ENCODE measurements at regions not wholly inside any gene's neighbourhood (a gene's known extent, or its start where the extent isn't known, plus 50 kb on each side); places are given as distances from the start of the nearest gene placed in this dataset.

DNA sequence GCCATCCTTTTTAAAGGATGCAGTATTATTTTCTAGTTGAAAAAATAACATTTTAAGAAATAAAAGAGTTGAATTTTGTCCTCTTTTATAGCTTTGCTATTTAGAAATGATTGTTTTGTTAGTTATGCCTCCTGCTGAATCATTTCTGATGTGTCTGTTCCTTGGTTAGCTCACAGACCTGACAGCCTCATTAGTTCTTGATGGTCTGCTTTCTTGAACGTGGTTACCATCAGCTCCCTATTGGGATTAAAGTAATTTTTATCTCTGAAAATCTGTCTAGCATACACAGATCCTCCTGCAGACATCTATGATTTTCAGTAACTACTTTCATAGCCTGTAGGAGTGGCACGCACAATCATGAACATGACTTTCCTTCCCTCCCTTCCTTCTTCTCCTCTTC is 447.6 kb upstream of the B3GALT2 start:
- H3K4me3 ChIP-seq (ENCODE audit: low read depth, low read length): no peak overlapping the region
- H3K4me1 ChIP-seq: no peaks in the 10 kb centered on the region
- Mint-ChIP-seq H3K4me3 (ENCODE audit: unreplicated experiment) (no peak overlapping the region), H3K27me3 (ENCODE audit: insufficient read depth, unreplicated experiment) (no peaks in the 10 kb centered on the region), H3K9me3 (ENCODE audit: unreplicated experiment) (no peaks in the 10 kb centered on the region), H3K27ac (ENCODE audit: unreplicated experiment) (no peak overlapping the region), H3K4me1 (ENCODE audit: low read depth, unreplicated experiment) (no peaks in the 10 kb centered on the region), H3K36me3 (ENCODE audit: insufficient read depth, unreplicated experiment) (no peaks in the 10 kb centered on the region)
- ChIA-PET CTCF (no interaction called here), POLR2A (no interaction called here)
- H3K27me3 ChIP-seq (replicated peaks; ENCODE audit: control insufficient read depth, insufficient read depth, low read length): no peaks in the 10 kb centered on the region; the same call in 1 of the 2 replicates
- intact Hi-C loops (cut with micrococcal nuclease; ENCODE audit: unreplicated experiment): no loop called here
- no TSS peak for BruUV-seq (replicated peaks)
- DNase-seq: no peak
- H3K9me3 ChIP-seq: no peaks in the 10 kb centered on the region
- TF ChIP-seq, protein P1, sequence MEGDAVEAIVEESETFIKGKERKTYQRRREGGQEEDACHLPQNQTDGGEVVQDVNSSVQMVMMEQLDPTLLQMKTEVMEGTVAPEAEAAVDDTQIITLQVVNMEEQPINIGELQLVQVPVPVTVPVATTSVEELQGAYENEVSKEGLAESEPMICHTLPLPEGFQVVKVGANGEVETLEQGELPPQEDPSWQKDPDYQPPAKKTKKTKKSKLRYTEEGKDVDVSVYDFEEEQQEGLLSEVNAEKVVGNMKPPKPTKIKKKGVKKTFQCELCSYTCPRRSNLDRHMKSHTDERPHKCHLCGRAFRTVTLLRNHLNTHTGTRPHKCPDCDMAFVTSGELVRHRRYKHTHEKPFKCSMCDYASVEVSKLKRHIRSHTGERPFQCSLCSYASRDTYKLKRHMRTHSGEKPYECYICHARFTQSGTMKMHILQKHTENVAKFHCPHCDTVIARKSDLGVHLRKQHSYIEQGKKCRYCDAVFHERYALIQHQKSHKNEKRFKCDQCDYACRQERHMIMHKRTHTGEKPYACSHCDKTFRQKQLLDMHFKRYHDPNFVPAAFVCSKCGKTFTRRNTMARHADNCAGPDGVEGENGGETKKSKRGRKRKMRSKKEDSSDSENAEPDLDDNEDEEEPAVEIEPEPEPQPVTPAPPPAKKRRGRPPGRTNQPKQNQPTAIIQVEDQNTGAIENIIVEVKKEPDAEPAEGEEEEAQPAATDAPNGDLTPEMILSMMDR (IDR thresholded peaks at IDR 0.05; ENCODE audit: insufficient read depth in 1 of 2, low read depth in 1 of 2, low read length in 1 of 2, severe bottlenecking in 1 of 2, unreplicated experiment in 1 of 2): no peak
- no peaks in the 10 kb centered on the region for H3K36me3 ChIP-seq (ENCODE audit: control insufficient read depth, insufficient read depth, low read length)

DNA sequence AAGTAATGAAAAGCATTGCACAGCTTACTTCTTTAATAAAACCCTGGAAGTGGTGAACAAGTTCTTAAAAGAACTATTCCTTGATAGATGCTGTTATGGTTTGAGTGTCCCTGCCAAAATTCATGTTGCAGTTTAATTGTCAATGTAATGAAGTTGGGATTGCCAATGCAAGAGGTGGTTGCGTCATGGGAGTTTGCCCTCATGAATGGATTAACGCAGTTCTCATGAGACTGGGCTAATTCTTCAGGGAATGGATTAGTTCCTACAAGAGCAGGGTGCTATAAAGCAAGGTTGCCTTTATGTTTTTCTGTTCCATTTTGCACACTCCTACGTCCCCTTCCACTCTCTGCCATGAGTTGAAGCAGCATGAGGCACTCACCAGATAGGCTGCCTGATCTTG is 446.7 kb upstream of the B3GALT2 start:
- Histone ChIP-seq H3K27me3 (replicated peaks; ENCODE audit: control insufficient read depth, insufficient read depth, low read length) (no peaks in the 10 kb centered on the region; the same call in 1 of the 2 replicates), H3K4me3 (ENCODE audit: low read depth, low read length) (no peak overlapping the region), H3K36me3 (ENCODE audit: control insufficient read depth, insufficient read depth, low read length) (no peaks in the 10 kb centered on the region), H3K4me1 (no peaks in the 10 kb centered on the region), H3K9me3 (no peaks in the 10 kb centered on the region)
- H3K4me3 Mint-ChIP-seq (ENCODE audit: unreplicated experiment): no peak overlapping the region
- POLR2A ChIA-PET: no interaction called here
- no peaks in the 10 kb centered on the region for H3K36me3 Mint-ChIP-seq (ENCODE audit: insufficient read depth, unreplicated experiment)
- TF ChIP-seq, protein P1 (IDR thresholded peaks at IDR 0.05; ENCODE audit: insufficient read depth in 1 of 2, low read depth in 1 of 2, low read length in 1 of 2, severe bottlenecking in 1 of 2, unreplicated experiment in 1 of 2): no peak
- H3K9me3 Mint-ChIP-seq (ENCODE audit: unreplicated experiment): no peaks in the 10 kb centered on the region
- no peak overlapping the region for H3K27ac Mint-ChIP-seq (ENCODE audit: unreplicated experiment)
- H3K27me3 Mint-ChIP-seq (ENCODE audit: insufficient read depth, unreplicated experiment): no peaks in the 10 kb centered on the region
- no peaks in the 10 kb centered on the region for H3K4me1 Mint-ChIP-seq (ENCODE audit: low read depth, unreplicated experiment)
- no peak for DNase-seq
- intact Hi-C loops (cut with micrococcal nuclease; ENCODE audit: unreplicated experiment): no loop called here
- CTCF ChIA-PET: no interaction called here
- no TSS peak for BruUV-seq (replicated peaks)

DNA sequence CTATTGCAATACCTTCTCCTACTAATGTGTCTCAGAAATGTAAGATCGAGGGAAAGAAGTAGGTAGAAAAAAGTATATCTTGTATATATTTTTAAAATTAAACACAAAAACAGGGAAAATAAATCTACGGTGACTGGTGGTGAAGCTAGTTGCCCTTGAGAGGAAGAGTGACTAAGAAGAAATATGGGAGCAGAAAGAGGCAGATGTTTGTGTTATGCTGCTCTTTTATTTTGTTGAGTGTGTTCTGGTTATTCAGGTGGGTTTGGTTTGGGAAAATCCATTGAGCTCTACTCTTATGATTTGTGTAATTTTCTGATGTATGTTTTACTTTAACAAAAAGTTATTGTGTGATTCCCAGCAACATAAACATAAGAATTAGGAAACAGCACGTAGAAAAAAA is 444.9 kb upstream of the B3GALT2 start:
- Histone ChIP-seq H3K36me3 (ENCODE audit: control insufficient read depth, insufficient read depth, low read length) (no peaks in the 10 kb centered on the region), H3K4me3 (ENCODE audit: low read depth, low read length) (no peak overlapping the region), H3K27me3 (replicated peaks; ENCODE audit: control insufficient read depth, insufficient read depth, low read length) (no peaks in the 10 kb centered on the region; the same call in 1 of the 2 replicates), H3K9me3 (no peaks in the 10 kb centered on the region), H3K4me1 (no peaks in the 10 kb centered on the region)
- Mint-ChIP-seq H3K36me3 (ENCODE audit: insufficient read depth, unreplicated experiment) (no peaks in the 10 kb centered on the region), H3K4me3 (ENCODE audit: unreplicated experiment) (no peak overlapping the region), H3K9me3 (ENCODE audit: unreplicated experiment) (no peaks in the 10 kb centered on the region), H3K27ac (ENCODE audit: unreplicated experiment) (no peak overlapping the region), H3K27me3 (ENCODE audit: insufficient read depth, unreplicated experiment) (no peaks in the 10 kb centered on the region), H3K4me1 (ENCODE audit: low read depth, unreplicated experiment) (no peaks in the 10 kb centered on the region)
- DNase-seq: no peak
- ChIA-PET CTCF (no interaction called here), POLR2A (no interaction called here)
- BruUV-seq (replicated peaks): no TSS peak
- TF ChIP-seq, protein P1 (IDR thresholded peaks at IDR 0.05; ENCODE audit: insufficient read depth in 1 of 2, low read depth in 1 of 2, low read length in 1 of 2, severe bottlenecking in 1 of 2, unreplicated experiment in 1 of 2): no peak
- intact Hi-C loops (cut with micrococcal nuclease; ENCODE audit: unreplicated experiment): no loop called here
